IPS-15b (cell line): ENCODE measurements at regions not wholly inside any gene's neighbourhood (a gene's known extent, or its start where the extent isn't known, plus 50 kb on each side); places are given as distances from the start of the nearest gene placed in this dataset.

Experiments used
- H3K27me3 ChIP-seq: one replicate; pipeline ENCODE4 v1.6.1; 2013; ENCODE audit warnings: low read length; ENCODE audit not compliant: control insufficient read depth, insufficient read depth
- H3K36me3 ChIP-seq: one replicate; pipeline ENCODE4 v1.6.1; 2013; ENCODE audit warnings: low read length; ENCODE audit not compliant: control insufficient read depth, insufficient read depth
- H3K4me1 ChIP-seq: one replicate; pipeline ENCODE4 v1.6.1; 2013; ENCODE audit warnings: mild to moderate bottlenecking, low read length; ENCODE audit not compliant: control insufficient read depth, insufficient read depth
- H3K4me3 ChIP-seq: one replicate; pipeline ENCODE4 v1.5.1; 2013; ENCODE audit warnings: low read depth, low read length
- H3K9ac ChIP-seq: one replicate; pipeline ENCODE4 v1.6.1; 2013; ENCODE audit warnings: low read depth, mild to moderate bottlenecking, low read length
- H3K9me3 ChIP-seq: one replicate; pipeline ENCODE4 v1.6.1; 2013; ENCODE audit warnings: mild to moderate bottlenecking, low read length; ENCODE audit not compliant: control insufficient read depth, insufficient read depth

DNA sequence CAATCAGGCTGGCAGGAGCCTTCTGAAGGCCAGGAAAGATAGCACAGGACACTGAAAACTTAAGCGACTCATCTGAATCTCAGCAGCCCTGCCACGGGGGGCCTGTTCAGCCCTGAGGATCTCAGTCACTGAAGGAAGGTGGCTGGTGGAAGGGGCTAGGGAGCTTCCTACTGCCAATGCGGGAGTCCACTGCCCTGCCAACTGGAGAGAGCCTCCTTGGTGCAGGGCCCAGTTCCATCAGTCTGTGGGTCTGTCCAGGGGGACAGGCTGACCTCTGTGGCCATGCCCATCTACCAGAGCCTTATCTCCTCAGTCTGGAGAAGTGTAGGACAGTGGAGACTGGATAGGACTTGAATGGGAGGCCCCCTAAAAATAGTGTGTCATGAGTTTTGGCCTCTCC lies 1851.6 kb downstream of the TP53TG3F start:
- Histone ChIP-seq H3K9ac (no peak overlapping the region), H3K4me1 (no peaks in the 10 kb centered on the region), H3K27me3 (no peaks in the 10 kb centered on the region), H3K36me3 (no peaks in the 10 kb centered on the region), H3K9me3 (peaks cover 52% of the 10 kb centered on the region), H3K4me3 (no peak overlapping the region)

DNA sequence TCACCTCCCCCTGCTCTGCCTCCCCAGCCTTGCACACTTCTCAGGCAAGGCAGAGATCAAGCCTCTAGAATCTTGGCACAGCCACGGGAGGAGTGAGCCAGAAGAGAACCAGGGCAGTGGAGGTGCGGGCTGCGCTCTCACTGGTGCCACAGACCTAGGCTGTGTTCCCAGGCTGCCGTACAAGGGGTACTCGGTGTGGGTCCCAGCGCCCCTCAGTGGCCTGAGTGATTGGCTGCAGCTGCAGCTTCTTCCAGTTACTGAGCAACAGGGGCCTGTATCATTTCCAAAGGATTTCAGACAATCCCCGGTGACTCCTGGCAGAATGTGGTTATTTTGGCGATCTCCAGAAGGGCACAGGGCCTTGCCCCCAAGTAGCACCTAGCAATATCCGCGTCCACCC lies 1852.1 kb downstream of the TP53TG3F start:
- Histone ChIP-seq H3K36me3 (no peaks in the 10 kb centered on the region), H3K27me3 (no peaks in the 10 kb centered on the region), H3K9me3 (peaks cover 51% of the 10 kb centered on the region), H3K4me1 (no peaks in the 10 kb centered on the region), H3K9ac (no peak overlapping the region), H3K4me3 (no peak overlapping the region)

DNA sequence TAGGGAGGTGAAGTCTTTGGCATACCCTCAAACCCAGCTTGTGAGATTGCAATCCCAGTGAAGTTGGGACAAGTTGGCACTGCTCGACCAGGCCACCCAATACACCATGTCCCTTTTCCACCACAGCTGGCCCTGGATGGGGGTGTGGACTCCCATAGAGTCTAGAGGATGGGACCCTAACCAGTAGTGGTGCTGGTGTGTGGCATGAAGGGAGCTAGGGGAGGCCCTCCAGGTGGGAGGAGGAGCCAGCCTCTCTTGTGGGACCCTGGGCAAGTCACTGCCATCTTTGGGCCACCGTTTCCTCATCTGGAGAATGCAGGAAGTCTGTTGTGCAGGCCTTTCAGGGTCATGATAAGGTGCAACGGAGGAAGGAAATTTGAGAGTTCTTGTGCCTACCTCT lies 1854.9 kb downstream of the TP53TG3F start:
- Histone ChIP-seq H3K27me3 (no peaks in the 10 kb centered on the region), H3K36me3 (no peaks in the 10 kb centered on the region), H3K9ac (no peak overlapping the region), H3K9me3 (peaks cover 35% of the 10 kb centered on the region), H3K4me3 (no peak overlapping the region), H3K4me1 (no peaks in the 10 kb centered on the region)

DNA sequence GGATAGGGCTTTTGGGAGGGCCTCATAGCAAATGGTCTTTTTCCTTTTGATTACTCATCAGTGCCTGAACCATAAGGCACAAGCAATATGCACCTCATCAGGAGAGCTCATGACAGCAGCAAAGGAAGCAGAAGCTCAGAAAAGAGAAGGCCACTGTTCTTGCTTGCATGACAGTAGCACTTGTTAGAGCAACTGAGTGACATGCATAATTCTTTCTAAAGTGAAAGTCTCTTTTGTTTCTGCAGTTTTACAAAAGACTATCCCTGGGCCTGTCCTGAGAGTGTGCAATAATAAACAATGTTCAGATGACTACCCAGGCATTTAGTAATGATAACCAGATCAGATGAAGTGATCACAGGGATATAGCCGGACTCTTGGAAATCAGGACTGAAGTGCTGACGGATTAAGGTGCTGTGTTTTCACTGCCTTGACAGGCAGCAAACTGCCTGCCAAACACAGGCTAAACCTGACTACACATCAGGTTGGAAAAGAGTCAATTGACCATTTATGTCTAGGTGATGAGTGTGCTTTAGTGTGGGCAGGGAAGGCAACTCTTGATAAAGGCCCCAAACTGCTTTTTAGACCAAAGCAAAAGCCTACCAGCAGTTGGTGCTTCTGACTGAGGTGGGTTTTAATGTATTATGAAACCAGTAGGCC lies 1860.3 kb downstream of the TP53TG3F start:
- Histone ChIP-seq H3K36me3 (no peaks in the 10 kb centered on the region), H3K27me3 (no peaks in the 10 kb centered on the region), H3K9ac (no peak overlapping the region), H3K9me3 (peaks cover 38% of the 10 kb centered on the region), H3K4me1 (no peaks in the 10 kb centered on the region), H3K4me3 (no peak overlapping the region)

DNA sequence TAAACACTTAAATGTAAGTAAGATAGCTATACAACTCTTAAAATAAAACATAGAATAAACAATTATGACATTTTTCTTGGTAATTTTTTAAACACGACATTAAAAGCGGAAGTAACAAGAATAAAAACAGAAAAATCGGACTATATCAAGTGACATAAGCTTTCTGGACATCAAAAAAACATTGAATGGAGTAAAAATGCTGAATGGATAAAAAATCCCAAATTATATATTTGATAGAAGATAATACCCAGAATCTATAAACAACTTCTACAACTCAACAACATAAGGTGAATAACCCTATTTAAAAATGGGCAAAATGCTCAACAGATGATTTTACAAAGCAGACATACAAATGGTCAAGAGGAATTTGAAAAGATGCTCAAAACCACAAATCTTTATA lies 1866.5 kb downstream of the TP53TG3F start:
- Histone ChIP-seq H3K9me3 (peaks cover 41% of the 10 kb centered on the region), H3K9ac (no peak overlapping the region), H3K36me3 (no peaks in the 10 kb centered on the region), H3K4me1 (no peaks in the 10 kb centered on the region), H3K27me3 (no peaks in the 10 kb centered on the region), H3K4me3 (no peak overlapping the region)

DNA sequence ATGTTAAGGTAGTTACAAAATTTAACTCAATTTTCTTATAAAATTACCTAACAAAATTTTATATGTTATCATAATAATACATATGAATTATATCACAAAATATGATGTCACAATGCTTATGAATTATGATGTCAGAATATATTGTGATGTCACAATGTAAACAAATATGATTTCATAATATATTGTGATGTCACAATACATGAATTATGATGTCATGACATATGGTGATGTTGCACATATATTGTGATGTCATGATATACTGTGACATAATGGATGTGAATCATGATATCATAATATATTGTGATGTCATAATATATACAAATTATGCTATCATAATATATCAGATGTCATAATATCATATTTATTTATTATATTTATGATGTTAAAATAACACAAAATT lies 1879.9 kb downstream of the TP53TG3F start:
- Histone ChIP-seq H3K9me3 (peaks cover 55% of the 10 kb centered on the region), H3K4me3 (no peak overlapping the region), H3K4me1 (no peaks in the 10 kb centered on the region), H3K27me3 (no peaks in the 10 kb centered on the region), H3K36me3 (no peaks in the 10 kb centered on the region), H3K9ac (no peak overlapping the region)

DNA sequence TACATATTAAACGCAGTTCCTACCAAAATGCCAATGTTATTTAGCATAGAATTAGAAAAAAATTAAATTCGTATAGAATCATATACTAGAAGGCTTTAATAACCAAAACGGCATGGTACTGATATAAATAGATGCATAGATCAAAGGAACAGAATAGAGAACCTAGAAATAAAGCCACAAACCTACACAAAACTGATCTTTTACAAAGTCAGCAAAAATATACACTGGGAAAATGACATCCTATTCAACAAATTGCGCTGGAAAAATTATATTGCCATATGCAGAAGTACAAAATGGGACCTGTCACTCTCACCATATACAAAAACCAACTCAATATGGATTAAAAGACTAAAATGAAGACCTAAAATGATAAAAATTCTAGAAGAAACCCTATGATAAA lies 1882.6 kb downstream of the TP53TG3F start:
- Histone ChIP-seq H3K36me3 (no peaks in the 10 kb centered on the region), H3K9ac (no peak overlapping the region), H3K27me3 (no peaks in the 10 kb centered on the region), H3K4me3 (no peak overlapping the region), H3K9me3 (peaks cover 46% of the 10 kb centered on the region), H3K4me1 (no peaks in the 10 kb centered on the region)

DNA sequence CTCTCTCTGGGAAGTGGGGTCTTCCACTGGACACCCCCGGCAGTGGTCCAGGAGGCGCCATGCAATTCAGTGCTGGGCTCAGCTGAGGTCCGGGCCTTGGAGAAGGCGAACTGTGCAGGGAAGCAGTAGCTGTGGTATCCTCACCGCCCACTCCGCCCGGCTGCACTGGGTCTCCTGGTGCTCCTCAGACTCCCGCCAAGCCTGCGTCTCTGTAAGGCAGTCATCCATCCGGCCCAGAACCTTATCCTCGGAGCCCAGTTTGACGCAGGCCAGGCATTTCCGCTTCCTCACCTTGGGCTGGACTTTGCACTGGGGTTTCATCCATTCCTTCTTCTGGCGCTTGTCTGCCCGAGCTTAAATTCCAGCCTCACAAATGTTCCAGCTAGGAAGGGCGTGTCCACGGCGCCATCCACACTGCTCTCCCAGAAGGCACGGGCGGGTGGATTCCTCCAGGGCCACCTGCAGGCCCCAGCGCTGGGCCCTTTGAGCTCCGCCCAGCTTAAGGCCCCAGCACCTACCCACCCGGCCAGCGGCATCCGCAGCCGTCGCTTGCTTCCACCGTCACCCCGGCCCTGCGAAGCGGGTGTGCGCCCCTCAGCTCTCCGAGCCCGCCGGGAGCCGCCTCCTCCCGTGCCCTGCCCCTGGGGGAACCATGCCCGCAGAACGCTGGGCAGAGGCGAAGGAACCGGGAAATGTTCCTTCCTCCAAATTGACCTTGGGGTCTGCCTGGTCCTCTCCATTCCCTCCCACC lies 1884.8 kb downstream of the TP53TG3F start:
- Histone ChIP-seq H3K9me3 (peaks cover 40% of the 10 kb centered on the region), H3K27me3 (no peaks in the 10 kb centered on the region), H3K9ac (no peak overlapping the region), H3K4me1 (no peaks in the 10 kb centered on the region), H3K4me3 (no peak overlapping the region), H3K36me3 (no peaks in the 10 kb centered on the region)

DNA sequence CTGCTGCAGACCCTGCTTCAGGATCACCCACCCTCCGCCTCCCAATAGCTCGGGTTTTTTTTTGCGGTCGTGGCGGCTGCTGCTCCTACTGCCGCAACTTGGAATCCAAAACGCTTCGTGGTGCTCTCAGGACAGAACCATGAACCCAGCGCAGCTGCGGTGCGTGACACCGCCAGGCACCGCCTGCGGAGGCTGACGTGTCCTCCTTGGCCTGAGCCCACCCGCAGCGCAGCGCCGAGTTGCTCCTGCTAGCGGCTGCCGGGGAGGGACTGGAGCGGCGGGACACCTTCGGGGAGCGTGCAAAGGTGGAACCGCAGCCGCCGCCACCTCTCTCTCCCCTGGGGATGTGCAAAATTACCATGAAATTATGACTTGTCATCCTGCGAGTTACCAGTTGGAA lies 1893.0 kb downstream of the TP53TG3F start:
- Histone ChIP-seq H3K4me1 (no peaks in the 10 kb centered on the region), H3K27me3 (no peaks in the 10 kb centered on the region), H3K4me3 (no peak overlapping the region), H3K9me3 (peaks cover 20% of the 10 kb centered on the region), H3K9ac (no peak overlapping the region), H3K36me3 (no peaks in the 10 kb centered on the region)

DNA sequence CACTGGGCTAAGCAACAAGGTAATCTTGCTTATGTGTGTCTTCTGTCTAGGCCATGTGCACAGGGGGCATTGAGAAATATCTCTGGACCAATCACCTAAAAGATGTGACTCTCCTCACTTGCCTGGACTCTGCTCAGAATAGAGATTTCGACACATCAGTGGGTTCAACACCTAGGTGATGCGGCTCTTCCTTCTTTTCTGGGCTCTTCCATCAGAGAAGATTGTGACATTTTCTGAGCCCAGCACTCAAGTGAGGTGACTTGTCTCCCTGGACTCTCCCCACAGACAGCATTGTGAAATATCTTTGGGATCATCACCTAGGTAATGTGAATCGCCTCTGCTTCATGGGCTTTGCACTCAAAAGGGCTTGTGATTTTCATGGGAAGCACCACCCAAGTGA lies 1904.1 kb downstream of the TP53TG3F start:
- Histone ChIP-seq H3K27me3 (no peaks in the 10 kb centered on the region), H3K4me1 (no peaks in the 10 kb centered on the region), H3K36me3 (no peaks in the 10 kb centered on the region), H3K9me3 (peaks cover 54% of the 10 kb centered on the region), H3K4me3 (no peak overlapping the region), H3K9ac (no peak overlapping the region)

DNA sequence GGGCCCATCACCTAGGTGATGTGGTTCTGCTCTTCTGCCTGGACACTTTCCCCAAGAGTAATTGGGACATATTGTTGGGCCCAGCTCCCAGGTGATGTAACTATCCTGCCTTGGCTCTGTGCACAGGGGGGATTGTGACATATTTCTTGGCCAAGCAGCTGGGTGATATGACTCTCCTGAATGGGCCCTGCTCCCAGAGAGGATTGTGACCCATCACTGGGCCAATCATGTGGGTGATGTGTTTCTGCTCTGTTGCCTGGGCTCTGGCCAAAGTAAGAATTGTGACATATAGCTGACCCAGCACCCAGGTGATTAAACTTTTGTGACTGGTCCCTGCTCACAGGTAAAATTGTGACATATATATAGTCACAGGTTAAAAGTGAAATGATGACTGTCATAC lies 1904.9 kb downstream of the TP53TG3F start:
- Histone ChIP-seq H3K27me3 (no peaks in the 10 kb centered on the region), H3K4me3 (no peak overlapping the region), H3K36me3 (no peaks in the 10 kb centered on the region), H3K9ac (no peak overlapping the region), H3K9me3 (peaks cover 53% of the 10 kb centered on the region), H3K4me1 (no peaks in the 10 kb centered on the region)

DNA sequence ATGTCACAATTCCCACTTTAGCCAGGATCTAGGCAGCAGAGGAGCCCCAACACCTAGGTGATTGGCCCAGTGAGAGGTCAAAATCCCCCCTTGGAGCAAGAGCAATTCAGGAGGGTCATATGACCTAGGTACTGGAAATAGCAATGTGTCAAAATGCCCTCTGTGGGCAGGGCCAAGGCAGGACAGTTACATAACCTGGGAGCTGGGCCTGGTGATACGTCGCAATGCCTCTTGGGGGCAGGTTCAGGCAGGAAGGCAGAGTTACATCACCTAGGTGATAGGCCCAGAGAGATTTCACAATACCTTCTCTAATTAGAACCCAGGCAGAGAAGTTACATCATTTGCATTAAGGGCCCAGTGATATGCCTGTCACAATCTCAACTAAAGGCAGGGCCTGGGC lies 1906.3 kb downstream of the TP53TG3F start:
- Histone ChIP-seq H3K4me1 (no peaks in the 10 kb centered on the region), H3K9me3 (peaks cover 62% of the 10 kb centered on the region), H3K4me3 (no peak overlapping the region), H3K36me3 (no peaks in the 10 kb centered on the region), H3K9ac (no peak overlapping the region), H3K27me3 (no peaks in the 10 kb centered on the region)
